Choroid plexus epithelial cell (primary cell): ENCODE measurements at regions not wholly inside any gene's neighbourhood (a gene's known extent, or its start where the extent isn't known, plus 50 kb on each side); places are given as distances from the start of the nearest gene placed in this dataset.
A peak's percentile ranks its signal among the peaks of the same experiment; 100 is the strongest.
"Not testable (repeated sequence)": the region's sequence is repeated elsewhere in the genome, so short reads cannot be mapped to it uniquely, and the experiment has no call there.

Source experiments
- DNase-seq: peaks from one replicate; pipeline ENCODE4 v3.0.0-alpha.2; 2010; ENCODE audit warnings: low read depth
- H3K4me3 ChIP-seq: 2 replicates; pipeline ENCODE4 v1.5.1; 2011; ENCODE audit warnings: low read depth, mild to moderate bottlenecking, control low read depth, low read length, moderate library complexity
- TF ChIP-seq, protein P1 (sequence below): conservative IDR thresholded peaks from 2 replicates; pipeline ENCODE4 v1.5.1; 2011; ENCODE audit warnings: low read depth, mild to moderate bottlenecking, control low read depth, inconsistent platforms, low read length, moderate library complexity

GRCh38 chr7:3154317-3154716 is 110.7 kb upstream of the CARD11 start:
- TF ChIP-seq, protein P1, sequence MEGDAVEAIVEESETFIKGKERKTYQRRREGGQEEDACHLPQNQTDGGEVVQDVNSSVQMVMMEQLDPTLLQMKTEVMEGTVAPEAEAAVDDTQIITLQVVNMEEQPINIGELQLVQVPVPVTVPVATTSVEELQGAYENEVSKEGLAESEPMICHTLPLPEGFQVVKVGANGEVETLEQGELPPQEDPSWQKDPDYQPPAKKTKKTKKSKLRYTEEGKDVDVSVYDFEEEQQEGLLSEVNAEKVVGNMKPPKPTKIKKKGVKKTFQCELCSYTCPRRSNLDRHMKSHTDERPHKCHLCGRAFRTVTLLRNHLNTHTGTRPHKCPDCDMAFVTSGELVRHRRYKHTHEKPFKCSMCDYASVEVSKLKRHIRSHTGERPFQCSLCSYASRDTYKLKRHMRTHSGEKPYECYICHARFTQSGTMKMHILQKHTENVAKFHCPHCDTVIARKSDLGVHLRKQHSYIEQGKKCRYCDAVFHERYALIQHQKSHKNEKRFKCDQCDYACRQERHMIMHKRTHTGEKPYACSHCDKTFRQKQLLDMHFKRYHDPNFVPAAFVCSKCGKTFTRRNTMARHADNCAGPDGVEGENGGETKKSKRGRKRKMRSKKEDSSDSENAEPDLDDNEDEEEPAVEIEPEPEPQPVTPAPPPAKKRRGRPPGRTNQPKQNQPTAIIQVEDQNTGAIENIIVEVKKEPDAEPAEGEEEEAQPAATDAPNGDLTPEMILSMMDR: no peak
- no peak overlapping the region for H3K4me3 ChIP-seq
- DNase-seq: no peak

DNA sequence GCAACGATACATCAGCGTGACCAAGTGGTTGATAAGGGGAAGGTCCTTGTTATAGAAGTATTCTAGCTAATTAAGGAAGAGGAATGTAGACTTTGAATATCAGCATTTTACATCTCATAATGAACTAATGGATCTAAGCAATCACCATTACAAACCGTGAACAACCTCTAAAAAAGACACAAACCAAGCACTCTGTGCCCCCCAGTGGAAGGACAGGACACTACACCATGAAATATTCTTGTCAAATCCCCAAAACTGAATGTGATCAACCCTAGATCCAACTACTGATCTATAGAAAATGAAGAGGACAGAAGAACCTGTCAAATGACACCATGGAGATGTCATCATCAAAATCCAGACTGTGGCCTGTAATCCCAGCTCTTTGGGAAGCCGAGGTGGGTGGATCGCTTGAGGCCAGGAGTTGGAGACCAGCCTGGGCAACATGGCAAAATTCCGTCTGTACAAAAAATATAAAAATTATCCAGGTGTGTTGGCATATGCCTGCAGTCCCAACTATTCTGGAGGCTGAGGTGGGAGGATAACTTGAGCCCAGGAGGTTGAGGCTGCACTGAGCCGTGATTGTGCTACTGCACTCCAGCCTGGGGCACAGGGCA is 111.3 kb upstream of the CARD11 start:
- H3K4me3 ChIP-seq: no peak overlapping the region
- DNase-seq: peak; percentile 78
- TF ChIP-seq, protein P1: peak; percentile 78

GRCh38 chr7:3156508-3156907 is 112.8 kb upstream of the CARD11 start:
- no peak overlapping the region for H3K4me3 ChIP-seq
- TF ChIP-seq, protein P1: no peak
- DNase-seq: no peak

GRCh38 chr7:3157566-3158287 is 114.1 kb upstream of the CARD11 start:
- no peak overlapping the region for H3K4me3 ChIP-seq
- DNase-seq: peak; percentile 66
- TF ChIP-seq, protein P1: no peak

GRCh38 chr7:3158341-3158760 is 114.7 kb upstream of the CARD11 start:
- TF ChIP-seq, protein P1: no peak
- H3K4me3 ChIP-seq: no peak overlapping the region
- DNase-seq: no peak

GRCh38 chr7:3159039-3159438 is 115.4 kb upstream of the CARD11 start:
- H3K4me3 ChIP-seq: no peak overlapping the region
- TF ChIP-seq, protein P1: no peak
- DNase-seq: no peak

GRCh38 chr7:3159445-3159844 is 115.8 kb upstream of the CARD11 start:
- no peak for DNase-seq
- TF ChIP-seq, protein P1: no peak
- H3K4me3 ChIP-seq: no peak overlapping the region

- not testable (repeated sequence) for DNase-seq, H3K4me3 ChIP-seq
These were observed 116.3 kb upstream of the CARD11 start for GRCh38 chr7:3159926-3160325.
